HuH-7.5 (cell line): ENCODE measurements at regions not wholly inside any gene's neighbourhood (a gene's known extent, or its start where the extent isn't known, plus 50 kb on each side); places are given as distances from the start of the nearest gene placed in this dataset.
A peak's percentile ranks its signal among the peaks of the same experiment; 100 is the strongest.
"Not testable (repeated sequence)": the region's sequence is repeated elsewhere in the genome, so short reads cannot be mapped to it uniquely, and the experiment has no call there.

ENCODE experiments used
- DNase-seq: peaks from one replicate; pipeline ENCODE4 v3.0.0; 2011; ENCODE audit warnings: low spot score

GRCh38 chr2:47652061-47652690 lies 81.4 kb upstream of the KCNK12 start:
- DNase-seq: no peak

- no peak for DNase-seq
Measured at GRCh38 chr2:47651296-47651695, 80.5 kb upstream of the KCNK12 start.

GRCh38 chr2:47650001-47650535 lies 79.3 kb upstream of the KCNK12 start:
- DNase-seq: no peak

GRCh38 chr2:47645246-47645645 lies 74.5 kb upstream of the KCNK12 start:
- no peak for DNase-seq

- no peak for DNase-seq
Measured at GRCh38 chr2:47644351-47644750, 73.6 kb upstream of the KCNK12 start.

GRCh38 chr2:47641366-47641765 lies 70.6 kb upstream of the KCNK12 start:
- no peak for DNase-seq

- DNase-seq: no peak
Measured at GRCh38 chr2:47640356-47640755, 69.6 kb upstream of the KCNK12 start.

GRCh38 chr2:47639467-47639866 lies 68.7 kb upstream of the KCNK12 start:
- no peak for DNase-seq

GRCh38 chr2:47638430-47638829 lies 67.6 kb upstream of the KCNK12 start:
- no peak for DNase-seq

GRCh38 chr2:47636596-47637264 lies 65.9 kb upstream of the KCNK12 start:
- no peak for DNase-seq

- no peak for DNase-seq
Measured at GRCh38 chr2:47636176-47636575, 65.4 kb upstream of the KCNK12 start.

- no peak for DNase-seq
Measured at GRCh38 chr2:47632754-47633153, 62.0 kb upstream of the KCNK12 start.

GRCh38 chr2:47631792-47632398 lies 61.1 kb upstream of the KCNK12 start:
- peak; percentile 27 for DNase-seq

- DNase-seq: no peak
Measured at GRCh38 chr2:47631306-47631705, 60.5 kb upstream of the KCNK12 start.

- DNase-seq: no peak
Measured at GRCh38 chr2:47629501-47630460, 59.0 kb upstream of the KCNK12 start.

GRCh38 chr2:47628904-47629303 lies 58.1 kb upstream of the KCNK12 start:
- no peak for DNase-seq

- no peak for DNase-seq
Measured at GRCh38 chr2:47626664-47627063, 55.9 kb upstream of the KCNK12 start.

GRCh38 chr2:47623140-47623539 lies 52.4 kb upstream of the KCNK12 start:
- not testable (repeated sequence) for DNase-seq

- no peak for DNase-seq
Measured at GRCh38 chr2:47620770-47621437, 50.1 kb upstream of the KCNK12 start.
